HL-60 (cell line): ENCODE measurements at regions not wholly inside any gene's neighbourhood (a gene's known extent, or its start where the extent isn't known, plus 50 kb on each side); places are given as distances from the start of the nearest gene placed in this dataset.

Experiments
- CTCF ChIP-seq: IDR thresholded peaks from one replicate; pipeline ENCODE4 v1.5.1; 2011; ENCODE audit warnings: low read length, control low read depth, inconsistent platforms; ENCODE audit not compliant: insufficient read depth
- POLR2AphosphoS5 ChIP-seq: IDR thresholded peaks from 2 replicates; pipeline ENCODE4 v1.6.1; 2012; ENCODE audit warnings: low read depth
- REST ChIP-seq: IDR thresholded peaks from 2 replicates; pipeline ENCODE4 v1.6.1; 2012; ENCODE audit warnings: low read depth; ENCODE audit not compliant: insufficient replicate concordance
- SPI1 ChIP-seq: IDR thresholded peaks from 2 replicates; pipeline ENCODE4 v1.6.1; 2012; ENCODE audit warnings: low read depth, mild to moderate bottlenecking, borderline replicate concordance

- TF ChIP-seq CTCF, result no peak
- no peak for TF ChIP-seq SPI1
- TF ChIP-seq POLR2AphosphoS5, result no peak
- no peak for TF ChIP-seq REST
These were observed 1195.9 kb downstream of the ROBO2 start for GRCh38 chr3:78235841-78236240.
